CD4-positive, alpha-beta T cell treated with Interleukin-6 at 100 ng/mL for 8 hours (primary cell): ENCODE measurements at regions not wholly inside any gene's neighbourhood (a gene's known extent, or its start where the extent isn't known, plus 50 kb on each side); places are given as distances from the start of the nearest gene placed in this dataset.

ENCODE experiments used
- DNase-seq: peaks from one replicate; pipeline ENCODE4 v3.0.0-alpha.2; 2020; ENCODE audit warnings: mixed read lengths, low spot score

DNA sequence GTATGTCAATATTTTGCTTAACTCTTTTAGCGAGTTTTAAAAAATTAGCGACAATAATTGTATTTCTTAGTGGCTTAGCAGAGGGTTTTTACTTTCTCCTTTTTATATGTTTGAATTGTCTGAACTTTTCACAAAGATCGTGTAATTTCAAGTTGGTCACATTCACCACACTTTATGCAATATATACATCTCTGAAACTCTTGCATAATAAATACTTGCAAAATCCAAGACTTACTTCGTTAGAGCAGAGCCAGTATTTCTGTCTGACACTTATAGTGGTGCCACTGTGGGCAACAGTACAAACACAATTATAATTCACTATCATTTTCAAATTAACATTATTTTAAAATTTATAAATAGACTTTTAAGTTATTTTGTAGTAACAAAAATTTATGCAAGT is 62.0 kb downstream of the SUCNR1 start:
- DNase-seq, result no peak

DNA sequence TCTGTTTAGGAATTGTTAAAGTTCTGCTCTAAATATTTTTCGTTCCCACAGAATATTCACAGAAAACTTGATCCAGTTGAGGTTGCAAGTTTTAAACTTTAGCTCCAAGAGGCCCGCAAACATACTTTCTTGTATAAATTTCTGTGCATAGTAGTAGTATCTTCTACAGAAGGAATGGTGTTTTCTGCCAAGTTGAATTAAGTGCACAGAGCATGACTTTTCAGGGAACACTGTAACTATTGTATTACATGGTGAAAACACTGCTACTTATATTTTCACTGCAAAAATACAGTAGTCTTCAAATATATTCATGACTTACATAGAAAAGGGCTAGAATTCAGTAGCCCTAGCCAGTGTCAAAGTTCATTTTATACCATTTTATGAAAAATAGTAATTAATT is 67.0 kb downstream of the SUCNR1 start:
- no peak for DNase-seq

DNA sequence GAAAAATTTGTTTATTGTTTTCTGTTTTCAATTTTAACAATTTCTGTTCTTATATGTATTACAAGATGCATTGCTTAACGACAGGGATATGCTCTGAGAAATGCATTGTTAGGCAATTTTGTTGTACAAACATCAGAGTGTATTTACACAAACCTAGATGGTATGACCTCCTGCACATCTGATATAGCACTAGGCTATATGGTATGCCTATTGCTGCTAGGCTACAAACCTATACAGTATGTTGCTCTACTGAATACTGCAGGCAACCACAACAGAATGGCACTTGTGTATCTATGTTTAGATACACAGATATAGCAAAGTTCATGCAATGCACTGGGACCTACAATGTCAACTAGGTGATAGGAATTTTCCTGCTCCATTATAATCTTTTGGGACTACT is 70.1 kb downstream of the SUCNR1 start:
- no peak for DNase-seq

DNA sequence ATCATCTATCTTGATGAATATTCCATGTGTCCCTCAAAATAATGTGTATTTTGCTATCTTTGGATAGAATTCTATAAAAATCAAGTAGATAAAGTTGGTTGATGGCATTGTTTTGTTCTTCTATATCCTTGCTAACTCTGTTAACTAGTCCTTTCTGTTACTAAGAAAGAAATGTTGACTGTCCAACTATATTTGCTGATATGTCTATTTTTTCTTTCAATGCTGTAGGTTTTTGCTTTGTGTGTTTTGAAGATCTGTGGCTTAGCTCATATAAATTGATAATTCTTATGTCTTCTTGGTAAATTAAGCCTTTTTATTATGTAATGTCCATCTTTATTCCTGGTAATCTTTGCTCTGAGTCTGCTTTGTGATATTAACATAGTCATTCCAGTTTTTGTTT is 70.9 kb downstream of the SUCNR1 start:
- DNase-seq, result no peak

DNA sequence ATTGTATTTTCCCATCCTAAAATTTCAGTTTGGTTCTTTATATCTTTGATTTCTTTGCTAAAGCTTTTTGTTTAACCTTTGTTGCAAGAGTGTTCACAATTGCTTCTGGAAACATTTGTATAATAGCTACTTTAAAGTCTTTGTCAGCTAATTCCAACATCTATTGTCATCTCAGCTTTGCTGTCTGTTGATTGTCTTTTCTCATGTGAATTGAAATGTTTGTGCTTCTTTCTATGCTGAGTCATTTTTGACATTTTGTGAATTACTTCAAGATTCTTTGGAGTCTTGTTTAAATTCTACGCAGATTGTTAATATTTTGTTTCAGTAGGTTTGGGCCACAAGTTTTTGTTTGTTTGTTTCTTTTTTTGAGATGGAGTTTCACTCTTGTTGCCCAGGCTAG is 73.2 kb downstream of the SUCNR1 start:
- DNase-seq, result no peak

DNA sequence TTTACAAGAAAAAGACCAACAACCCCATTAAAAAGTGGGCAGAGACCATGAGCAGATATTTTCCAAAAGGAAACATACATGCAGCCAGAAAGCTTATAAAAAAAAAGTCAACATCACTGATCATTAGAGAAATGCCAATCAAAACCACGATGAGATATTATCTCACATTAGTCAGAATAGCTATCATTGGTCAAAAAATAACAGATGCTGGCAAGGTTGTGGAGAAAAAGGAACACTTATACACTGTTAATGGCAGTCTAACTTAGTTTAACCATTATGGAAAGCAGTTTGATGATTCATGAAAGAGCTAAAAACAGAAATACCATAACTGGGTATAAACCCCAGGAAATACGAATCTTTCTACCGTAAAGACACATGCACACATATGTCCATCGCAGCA is 76.3 kb downstream of the SUCNR1 start:
- DNase-seq, result no peak

DNA sequence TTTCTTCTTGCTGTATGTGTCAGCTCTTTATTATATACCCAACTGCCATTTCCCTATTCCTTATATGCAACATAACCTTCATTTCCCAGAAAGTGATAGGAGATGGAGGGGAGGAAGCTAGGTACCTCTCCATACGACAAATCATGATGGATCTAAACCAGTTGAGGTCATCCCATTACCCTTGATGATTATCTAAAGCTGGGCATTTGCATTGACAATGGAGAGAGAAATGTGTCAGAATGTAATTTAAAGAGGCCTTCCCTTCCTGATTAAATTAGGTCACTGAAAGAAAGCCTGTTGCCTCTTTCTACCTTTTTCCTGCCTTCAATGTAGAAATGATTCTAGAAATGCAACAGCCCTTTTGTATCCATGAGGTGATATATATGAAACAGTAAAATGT is 81.9 kb downstream of the SUCNR1 start:
- DNase-seq, result no peak

DNA sequence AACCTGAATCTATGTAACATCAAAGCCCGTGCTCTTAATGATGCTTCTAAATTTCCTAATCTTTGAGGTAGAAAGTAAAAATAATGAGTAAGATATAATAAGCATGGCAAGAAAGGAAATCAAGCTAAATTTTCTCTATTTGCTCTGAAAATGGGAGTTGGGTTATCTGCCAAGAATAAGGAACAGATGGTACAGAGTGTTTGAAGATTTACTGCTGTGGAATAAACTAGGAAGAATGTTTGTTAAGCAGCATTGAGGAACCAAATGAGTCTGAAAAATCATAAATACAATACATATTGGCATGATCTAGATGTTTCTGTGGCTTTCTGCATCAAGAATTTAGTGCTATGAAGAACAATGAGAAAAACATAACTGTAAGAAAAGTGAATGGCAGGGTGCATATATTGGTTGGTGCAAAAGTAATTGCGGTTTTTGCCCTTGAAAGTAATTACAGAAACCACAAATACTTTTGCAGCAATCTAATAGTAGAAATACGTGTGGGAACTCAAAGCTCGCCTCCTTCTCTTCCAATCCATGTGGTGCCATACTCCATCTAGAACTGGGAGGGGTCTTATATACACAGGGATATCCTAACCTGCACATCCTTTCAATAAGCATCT is 87.6 kb downstream of the SUCNR1 start:
- no peak for DNase-seq

DNA sequence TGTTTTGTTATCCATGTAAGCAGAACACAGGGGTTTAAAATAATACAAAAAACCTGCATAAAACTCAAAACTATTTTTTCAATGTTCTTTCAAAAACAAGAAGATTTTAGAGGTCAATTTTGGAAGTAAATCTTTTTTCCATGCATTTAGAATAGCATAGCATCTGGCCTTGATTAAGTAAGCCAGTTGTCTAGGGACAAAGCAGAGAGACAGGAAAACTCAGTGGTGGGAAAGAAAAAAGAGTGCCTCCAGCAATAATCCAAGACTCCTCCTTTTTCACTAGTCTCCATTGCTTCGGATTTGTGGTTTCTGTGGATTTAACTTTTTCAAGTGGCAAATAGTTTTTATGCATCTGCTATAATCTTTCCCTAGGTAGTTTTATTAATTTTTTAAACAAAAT is 88.9 kb downstream of the SUCNR1 start:
- no peak for DNase-seq

DNA sequence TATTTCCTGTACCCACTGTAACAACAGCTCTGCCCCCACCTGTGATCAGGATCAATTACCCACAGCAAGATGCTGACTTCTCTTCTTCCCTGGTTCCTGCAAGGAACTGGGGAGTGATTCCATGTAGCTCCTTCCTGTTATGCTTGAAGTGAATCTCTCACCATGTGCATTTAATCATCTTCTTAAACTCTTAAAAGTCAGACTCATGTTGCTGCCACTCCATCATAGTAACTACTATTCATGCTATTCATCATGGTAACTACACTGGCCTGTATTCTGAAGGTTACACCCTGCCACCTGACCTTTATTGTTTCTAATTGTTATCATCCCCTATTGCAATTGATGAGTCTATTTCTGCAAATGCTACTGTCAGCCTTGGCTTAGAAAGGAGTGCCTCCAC is 89.5 kb downstream of the SUCNR1 start:
- no peak for DNase-seq

DNA sequence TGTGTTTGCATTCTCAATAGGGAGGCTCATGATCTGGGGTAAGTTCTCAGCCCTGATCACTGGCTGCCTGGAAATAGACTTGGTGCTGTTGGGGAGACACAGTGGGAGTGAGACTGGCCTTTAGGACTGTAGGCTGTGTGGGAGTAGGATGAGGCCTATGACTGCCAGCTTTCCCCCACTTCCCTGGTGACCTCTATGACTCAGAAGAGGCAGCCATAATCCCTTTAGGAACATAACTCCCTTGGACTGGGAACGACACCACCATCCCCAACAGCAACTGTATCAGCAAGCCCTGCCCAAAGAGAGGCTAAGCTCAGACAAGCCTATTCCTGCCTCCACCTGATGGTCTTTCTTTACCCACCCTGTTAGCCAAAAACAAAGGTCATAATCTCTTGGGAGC is 91.3 kb downstream of the SUCNR1 start:
- no peak for DNase-seq

DNA sequence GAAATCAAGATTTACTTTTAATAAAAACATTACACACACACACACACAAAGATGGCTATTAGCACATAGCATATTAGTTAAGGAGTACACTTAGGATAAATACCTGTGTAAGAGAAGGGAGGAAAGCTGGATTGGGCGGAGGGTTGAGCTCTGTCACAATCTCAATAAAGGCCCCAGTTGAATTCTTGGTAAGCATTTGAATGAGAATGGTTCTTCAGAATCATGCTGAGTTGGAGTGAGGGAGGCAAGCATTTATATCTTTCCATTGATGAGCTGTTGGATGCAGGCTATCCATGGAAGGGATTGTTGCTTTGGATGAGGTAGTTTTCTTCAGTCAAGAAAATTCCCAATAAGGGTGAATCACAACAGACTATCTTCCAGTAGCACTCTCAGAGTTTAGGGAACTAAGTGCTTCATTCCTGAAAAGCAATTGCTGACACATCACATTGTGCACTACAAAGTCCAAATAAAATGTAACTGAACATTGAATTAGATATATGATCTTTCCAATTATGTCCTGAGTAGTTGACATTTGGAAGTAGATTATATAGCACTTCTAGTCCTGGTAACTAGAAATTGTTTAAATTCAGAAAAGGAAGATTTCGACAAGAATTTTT is 95.7 kb downstream of the SUCNR1 start:
- DNase-seq, result no peak

DNA sequence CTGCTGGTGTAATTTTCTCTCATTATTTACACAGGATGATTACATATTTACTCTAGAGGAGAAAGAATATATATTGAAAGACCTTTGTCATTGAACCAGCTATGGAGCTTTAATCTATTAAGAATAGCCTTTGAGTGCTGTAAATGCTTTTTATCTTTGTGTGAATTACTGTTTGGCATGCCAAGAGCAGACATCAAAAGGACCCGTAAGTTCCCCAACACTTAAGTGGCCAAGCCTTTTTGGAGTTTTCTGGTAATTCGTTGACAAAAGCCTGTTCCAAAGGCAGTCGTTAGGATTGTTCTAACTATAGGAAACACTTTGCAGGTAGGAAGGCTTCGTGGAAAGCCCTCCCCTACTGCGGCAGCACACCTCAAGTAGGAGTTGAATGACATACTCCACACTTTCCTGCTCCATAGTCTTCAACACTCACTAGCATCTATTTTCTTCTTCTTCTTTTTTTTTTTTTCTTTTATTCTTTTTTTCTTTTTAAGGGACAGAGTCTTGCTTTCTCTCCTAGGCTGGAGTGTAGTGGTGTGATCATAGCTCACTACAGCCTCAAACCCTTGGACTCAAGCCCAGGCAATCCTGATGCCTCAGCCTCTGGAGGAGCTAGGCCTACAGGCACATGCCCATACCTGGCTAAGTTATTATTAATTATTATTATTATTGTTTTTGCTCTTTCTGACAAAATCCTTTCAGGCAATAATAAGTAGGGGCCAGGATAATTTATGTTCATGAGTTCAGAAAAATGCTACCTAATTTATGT is 98.6 kb downstream of the SUCNR1 start:
- no peak for DNase-seq

DNA sequence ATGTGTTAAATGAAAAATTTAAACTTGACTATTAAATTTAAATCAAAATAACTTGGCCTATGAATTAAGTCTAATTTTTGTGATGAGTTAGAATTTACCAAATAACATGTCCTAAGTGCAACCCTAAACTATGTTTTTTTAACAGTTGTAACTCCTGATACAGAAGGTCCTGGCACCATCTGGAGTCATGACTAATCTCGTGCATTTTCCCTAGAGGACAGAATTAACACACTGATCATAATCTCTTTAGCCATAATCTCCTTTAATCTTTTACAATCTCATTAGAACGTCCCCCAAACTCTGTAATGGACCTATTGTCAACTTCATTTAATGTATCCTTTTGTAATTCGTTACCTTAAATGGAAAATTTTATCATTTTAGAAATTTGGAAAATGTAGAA is 100.6 kb downstream of the SUCNR1 start:
- DNase-seq, result no peak

DNA sequence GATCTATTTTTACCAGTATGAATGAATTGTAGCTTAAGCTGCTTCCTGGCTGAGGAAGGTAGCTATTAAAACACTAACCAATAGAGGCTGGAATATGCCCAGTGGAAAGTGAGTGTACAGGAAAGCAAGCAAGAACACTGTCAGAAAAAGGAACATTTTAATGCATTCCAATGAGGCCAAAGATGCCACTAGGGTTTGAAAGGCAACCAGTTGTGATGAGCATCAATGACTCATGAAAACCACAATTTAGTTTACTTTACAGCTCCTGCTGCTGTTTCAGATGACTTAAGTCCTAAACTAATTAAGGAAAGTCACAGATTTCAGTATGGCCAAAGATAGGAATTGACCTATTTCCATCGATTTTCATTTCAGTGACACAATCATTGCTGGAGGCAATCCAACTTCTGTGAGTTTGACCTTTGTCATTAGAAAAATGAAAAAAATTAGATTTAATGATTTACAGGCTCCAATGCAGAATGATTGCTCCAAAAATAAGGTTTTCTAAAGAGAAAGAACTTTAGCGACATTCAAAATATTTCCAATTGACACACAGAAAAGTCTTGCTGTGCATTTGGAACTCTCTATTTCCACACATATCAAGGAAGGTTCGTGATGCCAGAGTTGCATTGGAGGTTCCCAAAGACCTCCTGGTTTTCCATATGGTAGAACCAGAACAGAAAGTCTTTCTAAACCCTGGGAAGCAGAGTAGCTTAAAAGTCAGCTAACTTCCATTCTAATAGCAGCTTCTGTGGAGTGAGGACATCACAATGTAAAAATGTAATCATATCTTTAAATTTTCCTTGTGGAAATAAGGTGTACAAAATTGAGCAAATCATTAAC is 103.0 kb downstream of the SUCNR1 start:
- DNase-seq, result no peak

DNA sequence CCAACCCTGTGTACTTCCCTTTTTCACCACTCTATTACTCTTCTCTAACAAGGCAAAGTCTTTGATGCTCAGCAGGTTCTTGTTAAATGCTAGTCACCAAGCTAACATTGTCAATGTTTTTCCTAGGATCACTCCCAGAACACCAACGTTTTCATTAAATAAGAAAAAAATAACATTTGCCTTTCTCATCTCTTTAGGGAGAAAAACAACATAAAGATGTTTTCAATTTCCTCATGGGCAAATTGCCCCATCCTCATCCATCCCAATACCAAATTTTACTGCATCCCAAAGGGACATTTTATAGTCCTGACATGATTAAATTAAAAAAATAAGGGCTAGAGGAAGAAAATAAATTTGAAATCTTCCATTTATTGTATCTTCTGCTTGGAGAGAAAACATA is 106.5 kb downstream of the SUCNR1 start:
- no peak for DNase-seq

DNA sequence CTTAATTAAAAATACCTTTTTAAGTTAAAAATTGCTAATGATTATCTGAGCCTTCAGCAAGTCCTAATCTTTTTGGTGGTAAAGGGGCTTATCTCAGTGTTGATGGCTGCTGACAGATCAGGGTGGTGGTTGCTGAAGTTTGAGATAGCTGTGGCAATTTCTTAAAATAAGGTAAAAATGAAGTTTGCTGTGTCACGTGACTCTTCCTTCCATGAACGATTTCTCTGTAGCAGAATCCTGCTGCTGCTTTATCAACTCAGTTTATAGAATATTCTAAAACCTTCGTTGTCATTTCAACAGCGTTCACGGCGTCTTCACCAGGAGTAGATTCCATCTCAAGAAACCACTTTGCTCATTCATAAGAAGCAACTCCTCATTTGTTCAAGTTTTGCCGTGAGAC is 110.1 kb downstream of the SUCNR1 start:
- DNase-seq, result no peak

DNA sequence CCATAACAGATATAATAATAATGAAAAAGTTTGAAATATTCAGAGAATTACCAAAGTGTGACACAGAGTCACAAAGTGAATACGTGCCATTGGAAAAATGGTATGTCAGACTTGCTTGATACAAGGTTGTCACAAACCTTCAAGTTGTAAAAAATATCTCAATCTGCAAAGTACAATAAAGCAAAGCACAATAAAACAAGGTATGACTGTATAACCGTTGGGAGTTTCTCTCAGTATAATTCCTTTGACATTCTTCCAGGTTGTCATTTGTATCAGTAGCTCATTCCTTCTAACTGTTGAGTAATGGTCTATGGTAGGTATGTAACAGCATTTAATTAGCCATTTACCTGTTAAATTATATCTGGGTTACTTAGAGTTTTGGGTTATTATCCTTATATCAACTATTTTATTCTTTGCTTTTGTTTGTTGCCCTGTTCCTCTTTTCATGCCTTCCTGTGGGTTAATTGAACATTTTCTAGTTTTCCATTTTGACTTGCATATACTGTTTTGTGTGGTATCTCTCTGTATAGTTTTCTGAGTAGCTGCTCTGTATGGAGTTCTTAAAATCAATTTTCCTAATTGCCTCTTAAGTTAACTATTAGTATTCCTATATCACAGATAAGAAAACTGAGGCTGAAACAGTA is 112.5 kb downstream of the SUCNR1 start:
- no peak for DNase-seq

DNA sequence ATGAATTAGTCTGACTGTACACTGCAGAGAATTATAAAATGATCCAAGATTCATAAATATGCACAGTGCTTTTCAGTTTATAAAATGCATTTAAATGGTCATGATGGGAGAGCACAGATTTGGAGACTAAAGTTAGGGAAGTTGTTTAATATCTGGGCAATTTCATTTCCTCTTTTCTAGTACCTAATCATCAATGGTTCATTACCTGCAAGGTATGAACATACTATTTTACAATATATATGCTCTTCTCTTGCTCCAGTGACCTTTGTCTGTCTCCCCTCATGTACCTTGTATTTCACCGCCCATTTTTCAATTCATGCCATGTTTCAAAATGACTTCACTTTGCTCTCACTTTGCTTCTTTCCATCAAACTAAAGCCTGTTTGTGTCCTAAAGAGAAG is 114.5 kb downstream of the SUCNR1 start:
- DNase-seq, result no peak

DNA sequence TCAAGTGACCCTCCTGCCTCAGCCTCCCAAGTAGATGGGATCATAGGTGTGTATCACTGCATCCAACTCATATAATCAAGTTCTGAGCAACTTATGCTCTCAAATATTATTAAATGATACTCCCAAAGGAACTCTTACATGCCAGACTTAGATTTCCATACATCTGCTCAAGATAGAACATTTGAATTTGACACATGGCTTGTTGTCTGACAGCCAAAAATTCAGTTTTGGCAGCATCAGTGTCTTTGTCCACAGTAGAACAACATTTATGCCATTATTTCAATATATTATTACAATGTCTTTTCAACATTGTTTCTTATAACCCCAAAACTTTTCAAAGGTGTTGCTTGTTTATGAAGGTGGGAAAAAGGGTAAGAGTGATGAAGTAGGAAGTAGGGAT is 116.2 kb downstream of the SUCNR1 start:
- DNase-seq, result no peak

DNA sequence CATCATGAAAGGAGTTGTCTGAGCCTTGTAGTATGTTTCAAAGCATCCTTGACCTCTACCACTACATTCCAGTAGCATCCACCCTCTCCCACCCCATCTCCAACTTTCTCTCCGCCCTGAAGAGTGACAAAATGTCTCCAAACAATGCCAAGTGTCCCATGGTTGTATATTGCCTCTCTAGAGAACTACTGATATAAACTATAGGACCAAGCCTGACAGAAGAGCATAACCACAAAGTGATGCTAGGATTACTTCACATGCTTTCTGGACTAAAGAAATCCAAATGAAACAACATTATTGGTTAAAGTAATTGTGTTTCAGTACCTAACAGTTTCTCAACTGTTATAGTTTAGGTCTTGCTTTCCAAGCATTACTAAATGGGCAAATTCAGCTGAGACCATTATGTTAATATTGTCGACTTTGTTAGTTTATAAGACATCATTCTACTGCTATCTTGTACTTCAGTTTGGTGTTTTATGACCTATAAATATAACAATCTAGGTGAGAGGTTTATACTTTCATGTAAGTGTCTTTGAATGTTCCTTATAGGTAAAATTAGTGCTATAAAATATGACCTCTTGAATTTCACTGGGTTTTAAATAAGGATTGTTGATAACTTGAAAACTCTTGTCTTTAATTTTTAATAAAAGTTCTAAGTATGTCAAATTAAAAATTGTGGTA is 117.4 kb downstream of the SUCNR1 start:
- no peak for DNase-seq
